Caco-2 (cell line): ENCODE measurements at regions not wholly inside any gene's neighbourhood (a gene's known extent, or its start where the extent isn't known, plus 50 kb on each side); places are given as distances from the start of the nearest gene placed in this dataset.

ENCODE experiments used
- BruUV-seq: library from RNA; stranded (reverse); fragments of 400-500 nt; replicated peaks from 2 replicates; lab custom pipeline; 2021; lab: Mats Ljungman, UMichigan
- CTCF ChIA-PET: fragments of 300-600 bp; sonication (Branson Sonifier 250); formaldehyde crosslinking; loops from one replicate; lab custom pipeline; 2022; ENCODE audit warnings: antibody characterized with exemption; lab: Charles Lee
- POLR2A ChIA-PET: fragments of 300-600 bp; sonication (Branson Sonifier 250); formaldehyde crosslinking; loops from one replicate; lab custom pipeline; 2022; ENCODE audit warnings: antibody characterized with exemption; lab: Charles Lee
- DNase-seq, 2 experiments: peaks; one replicate each; pipeline versions ENCODE4 v3.0.0 to v3.0.0-alpha.2; 2020 to 2022
- H3K27me3 ChIP-seq: replicated peaks from 2 replicates; pipeline ENCODE4 v1.6.0; 2011; ENCODE audit warnings: low read length; ENCODE audit not compliant: control insufficient read depth, insufficient read depth
- H3K36me3 ChIP-seq: 2 replicates; pipeline ENCODE4 v1.5.1; 2011; ENCODE audit warnings: low read length; ENCODE audit not compliant: control insufficient read depth, insufficient read depth
- H3K4me1 ChIP-seq: fragments of 250-450 bp; sonication (Bioruptor Pico); 2 replicates; pipeline ENCODE4 v1.5.1; 2020; ENCODE audit warnings: mild to moderate bottlenecking
- H3K4me3 ChIP-seq: 2 replicates; pipeline ENCODE4 v1.5.1; 2011; ENCODE audit warnings: low read depth, mild to moderate bottlenecking, control low read depth, low read length
- H3K9me3 ChIP-seq: fragments of 250-450 bp; sonication (Bioruptor Pico); 2 replicates; pipeline ENCODE4 v1.5.1; 2020; ENCODE audit warnings: mild to moderate bottlenecking, moderate library complexity
- H3K27ac Mint-ChIP-seq: one replicate; pipeline ENCODE4 v1.8.0; 2022; ENCODE audit warnings: mixed read lengths; ENCODE audit not compliant: unreplicated experiment
- H3K27me3 Mint-ChIP-seq: one replicate; pipeline ENCODE4 v1.8.0; 2022; ENCODE audit warnings: mixed read lengths; ENCODE audit not compliant: insufficient read depth, unreplicated experiment
- H3K36me3 Mint-ChIP-seq: one replicate; pipeline ENCODE4 v1.8.0; 2022; ENCODE audit warnings: mild to moderate bottlenecking, mixed read lengths; ENCODE audit not compliant: insufficient read depth, unreplicated experiment
- H3K4me1 Mint-ChIP-seq: one replicate; pipeline ENCODE4 v1.8.0; 2022; ENCODE audit warnings: low read depth, mixed read lengths; ENCODE audit not compliant: unreplicated experiment
- H3K4me3 Mint-ChIP-seq: one replicate; pipeline ENCODE4 v1.8.0; 2022; ENCODE audit warnings: mild to moderate bottlenecking, moderate library complexity, mixed read lengths; ENCODE audit not compliant: unreplicated experiment
- H3K9me3 Mint-ChIP-seq: one replicate; pipeline ENCODE4 v1.8.0; 2022; ENCODE audit warnings: mixed read lengths; ENCODE audit not compliant: unreplicated experiment
- CTCF ChIP-seq, 2 experiments: fragments of 200-600 bp in 1 of 2; IDR thresholded peaks; 1 replicate in 1 of 2; 2 replicates in 1 of 2; pipeline versions ENCODE4 v1.5.1 to v1.8.0; 2011 to 2022; ENCODE audit warnings: antibody characterized with exemption in 1 of 2, control low read depth in 1 of 2, inconsistent platforms in 1 of 2, low read depth in 1 of 2, low read length in 1 of 2, mild to moderate bottlenecking in 1 of 2, moderate library complexity in 1 of 2; ENCODE audit not compliant: insufficient read depth in 1 of 2, severe bottlenecking in 1 of 2, unreplicated experiment in 1 of 2
- intact Hi-C: fragments of 100-400 bp; cut with micrococcal nuclease; formaldehyde crosslinking; loops from one replicate; pipeline ENCODE4 v1.10.0; 2022; ENCODE audit not compliant: unreplicated experiment

GRCh38 chr2:104280216-104280615 is 573.7 kb upstream of the POU3F3 start:
- no TSS peak for BruUV-seq
- H3K27ac Mint-ChIP-seq: no peak overlapping the region
- DNase-seq: no peak
- H3K4me3 Mint-ChIP-seq: no peak overlapping the region
- no peaks in the 10 kb centered on the region for H3K4me1 ChIP-seq
- H3K9me3 Mint-ChIP-seq: no peaks in the 10 kb centered on the region
- intact Hi-C loops: no loop called here
- ChIA-PET CTCF (no interaction called here), POLR2A (no interaction called here)
- H3K27me3 Mint-ChIP-seq: no peaks in the 10 kb centered on the region
- H3K9me3 ChIP-seq: no peaks in the 10 kb centered on the region
- no peaks in the 10 kb centered on the region for H3K36me3 ChIP-seq
- TF ChIP-seq CTCF (IDR thresholded peaks at IDR 0.05; ENCODE audit: insufficient read depth in 1 of 2, low read depth in 1 of 2, low read length in 1 of 2, severe bottlenecking in 1 of 2, unreplicated experiment in 1 of 2): no peak
- no peaks in the 10 kb centered on the region for H3K27me3 ChIP-seq
- no peaks in the 10 kb centered on the region for H3K4me1 Mint-ChIP-seq
- H3K36me3 Mint-ChIP-seq: no peaks in the 10 kb centered on the region
- H3K4me3 ChIP-seq: no peak overlapping the region

DNA sequence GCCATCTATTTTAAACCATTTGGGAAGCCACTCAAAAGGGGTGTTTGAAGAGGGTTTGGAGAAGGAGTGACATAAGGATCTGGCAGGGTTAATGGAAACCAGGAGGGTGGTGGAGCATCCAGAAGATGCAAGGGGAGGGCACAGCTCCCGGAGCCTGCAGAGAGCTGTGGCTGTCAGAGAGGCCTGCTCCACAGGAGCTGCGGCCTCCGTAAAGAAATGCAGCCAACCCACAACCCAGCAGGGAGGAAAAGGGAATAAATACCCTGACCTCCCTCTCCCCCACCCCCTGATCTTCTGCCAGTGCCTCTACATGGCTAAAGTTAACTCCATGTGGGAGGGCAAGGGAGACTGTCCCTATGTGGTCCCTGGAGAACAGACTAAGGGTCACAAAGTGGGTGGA is 567.1 kb upstream of the POU3F3 start:
- ChIA-PET POLR2A (no interaction called here), CTCF (no interaction called here)
- intact Hi-C loops: no loop called here

DNA sequence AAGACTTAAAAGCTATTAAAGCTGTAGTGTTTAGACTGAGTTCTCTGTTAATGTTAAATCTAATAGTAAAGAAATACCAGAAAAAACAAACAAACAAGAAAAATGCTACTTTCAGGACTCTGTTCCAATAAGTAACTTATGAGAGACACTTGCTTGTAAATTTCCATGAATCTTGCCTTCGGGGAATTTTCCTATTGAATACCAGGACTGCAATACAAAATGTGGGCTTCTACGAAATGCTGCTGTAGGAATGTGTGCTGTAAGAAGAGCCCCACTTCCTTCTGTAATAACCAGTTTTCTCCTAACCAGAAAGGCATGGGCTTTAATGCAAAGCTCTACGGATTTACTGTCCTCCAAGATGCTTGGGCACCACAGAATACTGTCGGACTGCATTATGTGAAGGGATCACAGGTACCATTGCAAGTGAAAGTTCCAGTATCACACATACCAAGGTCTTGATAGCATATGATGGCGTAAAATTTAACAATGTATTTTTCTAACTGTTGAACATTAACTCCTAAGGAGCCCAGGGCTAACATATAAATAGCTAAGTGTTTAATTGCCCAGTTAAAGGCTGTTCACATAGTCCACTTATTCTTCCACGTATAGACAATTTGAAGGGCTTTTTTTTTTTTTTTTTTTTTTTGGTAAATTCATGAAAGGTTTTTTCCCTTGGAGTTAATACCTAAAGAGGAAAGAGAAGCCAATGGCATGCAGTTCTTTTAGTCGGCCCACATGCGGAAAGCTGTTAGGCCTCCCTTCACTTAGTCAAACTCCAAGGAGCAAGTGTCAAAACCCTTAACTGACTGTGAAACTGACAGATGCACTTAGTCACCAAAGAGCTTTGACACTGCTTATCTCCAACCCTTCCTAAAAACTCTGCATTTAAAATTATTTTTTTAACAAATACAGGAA is 564.0 kb upstream of the POU3F3 start:
- BruUV-seq: no TSS peak
- Mint-ChIP-seq H3K36me3 (no peaks in the 10 kb centered on the region), H3K27ac (no peak overlapping the region), H3K4me3 (no peak overlapping the region), H3K9me3 (no peaks in the 10 kb centered on the region), H3K27me3 (peaks cover 2% of the 10 kb centered on the region), H3K4me1 (no peaks in the 10 kb centered on the region)
- ChIA-PET CTCF (no interaction called here), POLR2A (no interaction called here)
- TF ChIP-seq CTCF (IDR thresholded peaks at IDR 0.05; ENCODE audit: insufficient read depth in 1 of 2, low read depth in 1 of 2, low read length in 1 of 2, severe bottlenecking in 1 of 2, unreplicated experiment in 1 of 2): no peak
- no peak for DNase-seq
- 0 out of 2 replicates have a peak, but pooled peaks cover 4% of the 10 kb centered on the region for H3K4me1 ChIP-seq
- no peaks in the 10 kb centered on the region for H3K36me3 ChIP-seq
- H3K27me3 ChIP-seq: no peaks in the 10 kb centered on the region
- H3K4me3 ChIP-seq: no peak overlapping the region
- no peaks in the 10 kb centered on the region for H3K9me3 ChIP-seq
- intact Hi-C loops: no loop called here

More for the DNA sequence above, 567.1 kb upstream of the POU3F3 start:
- H3K4me3 Mint-ChIP-seq: no peak overlapping the region
- Histone ChIP-seq H3K4me1 (0 out of 2 replicates have a peak, but pooled peaks cover 4% of the 10 kb centered on the region), H3K9me3 (no peaks in the 10 kb centered on the region), H3K27me3 (no peaks in the 10 kb centered on the region), H3K4me3 (no peak overlapping the region), H3K36me3 (no peaks in the 10 kb centered on the region)
- H3K36me3 Mint-ChIP-seq: no peaks in the 10 kb centered on the region
- DNase-seq: no peak
- TF ChIP-seq CTCF (IDR thresholded peaks at IDR 0.05; ENCODE audit: insufficient read depth in 1 of 2, low read depth in 1 of 2, low read length in 1 of 2, severe bottlenecking in 1 of 2, unreplicated experiment in 1 of 2): no peak
- no peaks in the 10 kb centered on the region for H3K4me1 Mint-ChIP-seq
- H3K9me3 Mint-ChIP-seq: no peaks in the 10 kb centered on the region
- no TSS peak for BruUV-seq
- no peaks in the 10 kb centered on the region for H3K27me3 Mint-ChIP-seq
- H3K27ac Mint-ChIP-seq: no peak overlapping the region
